ENCODE measurements at regions not wholly inside any gene's neighbourhood (a gene's known extent, or its start where the extent isn't known, plus 50 kb on each side); places are given as distances from the start of the nearest gene placed in this dataset.
"Not testable (repeated sequence)": the region's sequence is repeated elsewhere in the genome, so short reads cannot be mapped to it uniquely, and the experiment has no call there.

GRCh38 chr2:22454826-22455485, 930.0 kb upstream of the KLHL29 start:
- DNase-seq = no peak

GRCh38 chr2:22458440-22458839, 926.5 kb upstream of the KLHL29 start:
- no peak for DNase-seq

GRCh38 chr2:22475103-22475502, 909.9 kb upstream of the KLHL29 start:
- not testable (repeated sequence) for DNase-seq

GRCh38 chr2:22478329-22478728, 906.6 kb upstream of the KLHL29 start:
- DNase-seq = no peak

GRCh38 chr2:22481486-22482259, 903.3 kb upstream of the KLHL29 start:
- DNase-seq = no peak

GRCh38 chr2:22483036-22483435, 901.9 kb upstream of the KLHL29 start:
- no peak for DNase-seq

- DNase-seq = no peak
These were observed 899.5 kb upstream of the KLHL29 start for GRCh38 chr2:22485486-22485885.

- DNase-seq = no peak
These were observed 898.6 kb upstream of the KLHL29 start for GRCh38 chr2:22486343-22486742.

- DNase-seq = no peak
These were observed 897.9 kb upstream of the KLHL29 start for GRCh38 chr2:22487036-22487435.

GRCh38 chr2:22487541-22487940, 897.4 kb upstream of the KLHL29 start:
- DNase-seq = no peak

- DNase-seq = no peak
These were observed 893.5 kb upstream of the KLHL29 start for GRCh38 chr2:22491442-22491841.

- no peak for DNase-seq
These were observed 890.8 kb upstream of the KLHL29 start for GRCh38 chr2:22494156-22494555.

- no peak for DNase-seq
These were observed 887.9 kb upstream of the KLHL29 start for GRCh38 chr2:22497064-22497463.

GRCh38 chr2:22497789-22498188, 887.2 kb upstream of the KLHL29 start:
- no peak for DNase-seq

- DNase-seq = no peak
These were observed 885.7 kb upstream of the KLHL29 start for GRCh38 chr2:22499082-22499839.

GRCh38 chr2:22500555-22500935, 884.4 kb upstream of the KLHL29 start:
- DNase-seq = no peak

- no peak for DNase-seq
These were observed 883.1 kb upstream of the KLHL29 start for GRCh38 chr2:22501851-22502250.

GRCh38 chr2:22513563-22513962, 871.4 kb upstream of the KLHL29 start:
- no peak for DNase-seq

- no peak for DNase-seq
These were observed 867.8 kb upstream of the KLHL29 start for GRCh38 chr2:22517141-22517540.

GRCh38 chr2:22518641-22519040, 866.3 kb upstream of the KLHL29 start:
- no peak for DNase-seq

GRCh38 chr2:22520369-22521288, 864.4 kb upstream of the KLHL29 start:
- no peak for DNase-seq

GRCh38 chr2:22521620-22522019, 863.4 kb upstream of the KLHL29 start:
- no peak for DNase-seq

GRCh38 chr2:22525681-22526080, 859.3 kb upstream of the KLHL29 start:
- no peak for DNase-seq

All from stimulated activated CD4-positive, alpha-beta T cell treated with anti-CD3 and anti-CD28 coated beads, Interleukin-4, amount 100 ng/mL, for 24 hours (primary cell).